ENCODE measurements at regions not wholly inside any gene's neighbourhood (a gene's known extent, or its start where the extent isn't known, plus 50 kb on each side); places are given as distances from the start of the nearest gene placed in this dataset.

DNA sequence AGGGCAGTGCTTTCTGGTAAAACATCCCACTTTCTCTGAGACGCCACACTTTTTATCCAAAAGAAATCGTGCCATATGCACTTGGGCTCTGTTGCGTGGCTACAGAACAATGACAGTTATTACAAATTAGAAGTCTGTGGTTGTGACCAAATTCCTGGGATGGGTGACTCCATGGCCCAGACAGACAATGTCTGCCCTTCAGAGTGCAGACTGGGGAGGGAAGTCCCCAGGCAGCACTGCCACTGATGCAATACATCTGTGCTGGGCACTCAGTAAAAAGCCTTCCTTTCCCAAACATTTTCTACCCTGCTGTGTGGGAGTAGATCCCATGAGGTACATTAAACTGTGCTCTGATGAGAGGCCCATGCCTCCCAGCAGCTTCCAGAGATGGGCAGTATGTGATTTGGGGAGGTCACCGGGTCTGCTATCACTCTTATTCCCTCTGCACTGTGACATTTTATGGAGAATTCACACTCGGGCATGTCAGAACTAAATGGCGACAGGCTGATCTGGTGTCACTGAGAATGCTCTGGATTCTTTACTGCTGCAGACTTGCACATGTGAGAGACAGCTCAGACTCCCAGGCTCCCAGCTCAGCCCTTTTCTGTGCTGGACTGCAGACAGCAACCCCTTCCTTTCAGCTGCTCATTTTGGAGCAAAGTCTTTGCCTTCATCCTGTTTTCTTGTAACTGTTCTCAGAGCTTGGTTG is 243.5 kb upstream of the ZNF32 start:
- H3K4me3 ChIP-seq: no peak overlapping the region
- WGBS, 2 donors (ENCODE audit: low coverage in 1 of 2): 64 to 93% methylated on average over 3 to 4 of the region's 6 CpGs

DNA sequence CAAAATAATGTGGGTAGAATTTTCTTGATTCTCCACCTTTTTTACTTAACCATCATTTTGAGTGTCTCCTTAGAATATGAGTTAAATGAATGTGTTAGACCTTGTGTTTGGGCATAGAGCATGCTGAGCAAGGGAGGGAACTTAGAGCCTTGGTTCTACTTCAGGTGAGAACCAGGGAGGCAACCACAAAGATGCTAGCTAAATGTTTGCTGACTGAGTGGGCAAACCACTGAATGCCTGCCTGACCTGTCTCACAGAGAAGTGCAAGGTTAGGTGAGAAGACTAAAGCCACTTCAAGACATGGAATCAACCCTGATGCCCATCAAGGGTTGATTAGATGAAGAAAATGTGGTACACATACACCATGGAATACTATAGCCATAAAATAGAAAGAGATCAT is 242.6 kb upstream of the ZNF32 start:
- no peak for TF ChIP-seq POLR2AphosphoS5 (IDR thresholded peaks at IDR 0.05)
- TF ChIP-seq, protein P1, sequence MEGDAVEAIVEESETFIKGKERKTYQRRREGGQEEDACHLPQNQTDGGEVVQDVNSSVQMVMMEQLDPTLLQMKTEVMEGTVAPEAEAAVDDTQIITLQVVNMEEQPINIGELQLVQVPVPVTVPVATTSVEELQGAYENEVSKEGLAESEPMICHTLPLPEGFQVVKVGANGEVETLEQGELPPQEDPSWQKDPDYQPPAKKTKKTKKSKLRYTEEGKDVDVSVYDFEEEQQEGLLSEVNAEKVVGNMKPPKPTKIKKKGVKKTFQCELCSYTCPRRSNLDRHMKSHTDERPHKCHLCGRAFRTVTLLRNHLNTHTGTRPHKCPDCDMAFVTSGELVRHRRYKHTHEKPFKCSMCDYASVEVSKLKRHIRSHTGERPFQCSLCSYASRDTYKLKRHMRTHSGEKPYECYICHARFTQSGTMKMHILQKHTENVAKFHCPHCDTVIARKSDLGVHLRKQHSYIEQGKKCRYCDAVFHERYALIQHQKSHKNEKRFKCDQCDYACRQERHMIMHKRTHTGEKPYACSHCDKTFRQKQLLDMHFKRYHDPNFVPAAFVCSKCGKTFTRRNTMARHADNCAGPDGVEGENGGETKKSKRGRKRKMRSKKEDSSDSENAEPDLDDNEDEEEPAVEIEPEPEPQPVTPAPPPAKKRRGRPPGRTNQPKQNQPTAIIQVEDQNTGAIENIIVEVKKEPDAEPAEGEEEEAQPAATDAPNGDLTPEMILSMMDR (IDR thresholded peaks at IDR 0.05): no peak
- TF ChIP-seq POLR2A (IDR thresholded peaks at IDR 0.05): no peak
- no peak for TF ChIP-seq EP300 (IDR thresholded peaks at IDR 0.05)
- no peaks in the 10 kb centered on the region for H3K36me3 ChIP-seq
- no peak overlapping the region for H3K4me3 ChIP-seq
- no peaks in the 10 kb centered on the region for H3K9me3 ChIP-seq
- no peak overlapping the region for H3K27ac ChIP-seq
- H3K4me1 ChIP-seq: peaks cover 0 to 11% (median 0%) of the 10 kb centered on the region in 3 donors
- ATAC-seq: no peak
- H3K27me3 ChIP-seq: no peaks in the 10 kb centered on the region

More for the DNA sequence above, 243.5 kb upstream of the ZNF32 start:
- peaks cover 0 to 11% (median 0%) of the 10 kb centered on the region in 3 donors for H3K4me1 ChIP-seq
- no peak overlapping the region for H3K27ac ChIP-seq
- H3K27me3 ChIP-seq: no peaks in the 10 kb centered on the region
- H3K9me3 ChIP-seq: no peaks in the 10 kb centered on the region
- no peak for ATAC-seq
- no peaks in the 10 kb centered on the region for H3K36me3 ChIP-seq
- TF ChIP-seq POLR2A (IDR thresholded peaks at IDR 0.05) (no peak), EP300 (IDR thresholded peaks at IDR 0.05) (no peak), POLR2AphosphoS5 (IDR thresholded peaks at IDR 0.05) (no peak)
- TF ChIP-seq, protein P1 (IDR thresholded peaks at IDR 0.05): no peak

DNA sequence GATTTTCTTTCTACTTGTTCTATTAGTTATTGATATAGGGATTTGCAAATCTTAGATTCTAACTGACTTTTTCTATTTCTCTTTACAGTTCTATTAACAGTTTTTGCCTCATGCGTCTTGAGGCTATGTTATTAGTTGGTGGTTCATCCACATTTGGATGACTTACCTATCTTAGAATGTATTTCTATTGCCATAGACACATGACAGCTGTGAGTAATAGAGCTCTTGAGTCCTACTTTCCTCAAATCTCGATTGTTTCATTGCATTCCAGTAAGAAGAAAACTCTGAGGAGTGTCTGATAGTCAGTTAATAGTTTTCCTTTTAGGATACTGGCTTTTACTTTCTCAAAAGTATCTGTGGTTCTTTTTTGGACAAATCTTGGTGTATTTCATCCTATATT is 241.4 kb upstream of the ZNF32 start:
- H3K27ac ChIP-seq: no peak overlapping the region

DNA sequence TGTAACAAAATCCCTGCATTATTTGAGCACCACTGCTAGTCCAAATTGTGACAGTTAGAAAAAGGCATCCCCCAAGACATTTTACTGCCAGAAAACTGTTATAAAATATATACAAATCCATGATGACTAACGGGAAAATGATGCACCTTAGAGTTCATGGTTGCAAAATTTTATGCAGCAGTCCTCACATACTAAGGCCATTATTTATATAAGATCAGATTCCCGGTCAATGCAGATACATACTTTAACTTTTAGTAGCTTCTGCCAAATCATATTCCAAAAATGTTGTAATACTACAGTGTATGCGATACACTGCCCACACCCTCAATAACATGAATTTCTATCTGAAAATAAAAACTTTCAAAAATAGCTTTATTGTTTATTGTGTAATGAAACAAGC is 239.9 kb upstream of the ZNF32 start:
- no peak for ATAC-seq
- 9 to 33% methylated on average over 3 of the region's 3 CpGs for WGBS, 2 donors (ENCODE audit: low coverage in 1 of 2)
- H3K9me3 ChIP-seq: no peaks in the 10 kb centered on the region
- H3K27me3 ChIP-seq: no peaks in the 10 kb centered on the region
- no peak overlapping the region for H3K27ac ChIP-seq
- peaks cover 0 to 11% (median 0%) of the 10 kb centered on the region in 3 donors for H3K4me1 ChIP-seq
- no peak for TF ChIP-seq POLR2AphosphoS5 (IDR thresholded peaks at IDR 0.05)
- TF ChIP-seq, protein P1 (IDR thresholded peaks at IDR 0.05): no peak
- TF ChIP-seq POLR2A (IDR thresholded peaks at IDR 0.05): no peak
- no peak overlapping the region for H3K4me3 ChIP-seq
- H3K36me3 ChIP-seq: no peaks in the 10 kb centered on the region

More for the DNA sequence above, 241.4 kb upstream of the ZNF32 start:
- H3K36me3 ChIP-seq: no peaks in the 10 kb centered on the region
- no peak for ATAC-seq
- TF ChIP-seq POLR2AphosphoS5 (IDR thresholded peaks at IDR 0.05): no peak
- TF ChIP-seq, protein P1 (IDR thresholded peaks at IDR 0.05): no peak
- 46 to 53% methylated on average over 1 to 2 of the region's 2 CpGs for WGBS, 2 donors (ENCODE audit: low coverage in 1 of 2)
- H3K9me3 ChIP-seq: no peaks in the 10 kb centered on the region
- H3K4me1 ChIP-seq: peaks cover 0 to 11% (median 0%) of the 10 kb centered on the region in 3 donors
- no peaks in the 10 kb centered on the region for H3K27me3 ChIP-seq
- no peak overlapping the region for H3K4me3 ChIP-seq

DNA sequence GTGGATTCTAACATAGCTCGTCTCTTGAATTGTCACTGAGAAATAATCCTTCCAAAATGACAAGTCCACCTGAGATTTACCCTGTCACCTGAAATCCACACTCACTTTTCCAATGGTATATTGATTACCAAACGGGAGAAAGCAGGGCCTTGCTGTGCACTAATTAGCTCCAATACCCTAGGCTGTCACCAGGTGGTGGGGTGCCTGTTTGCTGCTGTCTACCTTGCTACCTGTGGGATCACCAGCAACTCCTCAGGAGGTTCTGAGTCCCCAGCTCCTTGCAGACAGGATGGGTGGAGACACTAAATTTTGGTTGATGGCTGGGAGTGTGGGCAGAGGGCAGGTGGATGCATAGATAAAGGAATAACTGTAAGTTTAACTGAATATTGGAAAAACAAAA is 237.2 kb upstream of the ZNF32 start:
- Histone ChIP-seq H3K27ac (no peak overlapping the region), H3K36me3 (no peaks in the 10 kb centered on the region), H3K4me3 (no peak overlapping the region), H3K4me1 (peaks cover 0 to 11% (median 0%) of the 10 kb centered on the region in 3 donors), H3K9me3 (no peaks in the 10 kb centered on the region), H3K27me3 (no peaks in the 10 kb centered on the region)
- TF ChIP-seq, protein P1 (IDR thresholded peaks at IDR 0.05): no peak
- TF ChIP-seq POLR2A (IDR thresholded peaks at IDR 0.05) (no peak), EP300 (IDR thresholded peaks at IDR 0.05) (no peak), POLR2AphosphoS5 (IDR thresholded peaks at IDR 0.05) (no peak)
- no peak for ATAC-seq
- WGBS, 2 donors (ENCODE audit: low coverage in 1 of 2): 74% methylated on average over 2 of the region's 2 CpGs; no CpG with 5 or more reads in 1 of the 2 donors

Measured in gastroesophageal sphincter (tissue), 4 donors.